ENCODE measurements at regions not wholly inside any gene's neighbourhood (a gene's known extent, or its start where the extent isn't known, plus 50 kb on each side); places are given as distances from the start of the nearest gene placed in this dataset.
"Not testable (repeated sequence)": the region's sequence is repeated elsewhere in the genome, so short reads cannot be mapped to it uniquely, and the experiment has no call there.

DNA sequence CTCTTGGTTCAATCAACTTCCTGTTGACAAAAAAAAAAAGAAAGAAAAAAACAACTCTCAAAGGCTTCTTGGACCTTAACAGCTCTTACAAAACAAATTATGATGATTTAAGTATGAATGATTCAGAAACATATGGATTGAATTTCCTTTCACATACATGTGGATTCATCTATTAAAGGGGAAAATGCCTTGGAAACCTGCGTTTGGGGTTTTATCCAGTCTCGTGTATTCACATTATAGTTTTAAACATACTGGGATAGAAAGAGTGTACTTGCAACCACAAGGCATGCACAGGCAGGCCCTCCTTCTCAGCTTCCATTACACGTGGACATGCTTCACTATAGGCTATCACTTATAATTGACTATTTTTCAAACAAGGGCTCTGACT lies 286.7 kb downstream of the INHBA start:
- no peak for DNase-seq

DNA sequence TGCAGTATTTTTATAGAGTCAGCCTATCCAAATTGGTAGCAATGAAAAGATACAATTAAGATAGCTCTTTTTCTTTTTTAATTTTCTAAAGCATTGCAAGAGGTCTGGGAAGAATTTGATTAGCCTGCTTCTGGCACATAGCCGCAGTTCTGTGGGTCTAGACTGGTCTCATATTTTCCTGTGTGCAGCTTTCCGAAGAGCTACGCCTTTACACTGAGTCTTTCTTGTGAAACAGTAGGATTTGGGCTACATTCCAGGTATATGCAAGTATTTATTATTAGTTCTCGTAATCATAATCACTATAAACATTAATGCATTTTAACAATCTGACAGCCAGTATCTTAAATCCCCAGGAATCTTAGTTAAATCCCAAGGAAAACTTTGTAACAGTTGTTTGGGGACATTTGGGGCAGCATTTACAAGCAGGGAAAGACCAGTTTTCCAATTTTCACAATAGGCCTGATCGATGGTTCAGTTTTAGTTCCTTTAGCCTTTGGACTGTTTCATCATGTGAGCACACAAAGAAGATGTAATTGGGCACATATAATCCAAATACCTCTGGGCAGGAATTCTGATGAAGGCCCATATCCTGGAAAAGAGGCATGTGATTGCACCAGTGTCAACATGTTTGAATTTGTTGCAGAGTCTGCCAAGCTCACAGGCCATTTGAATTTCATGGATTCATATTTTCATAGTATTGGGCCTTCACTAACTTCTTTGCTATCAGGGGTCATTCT lies 287.3 kb downstream of the INHBA start:
- no peak for DNase-seq

DNA sequence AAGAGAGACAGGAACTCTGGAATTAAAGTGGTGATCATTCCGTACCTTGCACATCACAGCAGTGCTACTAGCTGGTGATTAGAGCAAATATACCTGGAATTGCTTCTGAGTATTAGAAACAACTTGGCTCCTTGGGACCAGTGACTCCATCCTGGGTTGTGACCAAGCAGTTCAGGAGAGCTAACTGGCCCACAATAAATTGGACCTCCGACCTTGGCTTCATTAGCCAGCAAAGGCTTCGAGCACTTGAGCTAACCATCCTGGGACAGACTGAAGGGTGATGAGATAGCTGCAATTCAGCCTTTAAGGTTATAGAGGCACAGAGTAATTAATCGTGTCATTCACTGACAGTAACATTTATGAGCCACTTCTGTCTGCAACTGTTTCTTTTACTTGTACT lies 287.8 kb downstream of the INHBA start:
- no peak for DNase-seq

DNA sequence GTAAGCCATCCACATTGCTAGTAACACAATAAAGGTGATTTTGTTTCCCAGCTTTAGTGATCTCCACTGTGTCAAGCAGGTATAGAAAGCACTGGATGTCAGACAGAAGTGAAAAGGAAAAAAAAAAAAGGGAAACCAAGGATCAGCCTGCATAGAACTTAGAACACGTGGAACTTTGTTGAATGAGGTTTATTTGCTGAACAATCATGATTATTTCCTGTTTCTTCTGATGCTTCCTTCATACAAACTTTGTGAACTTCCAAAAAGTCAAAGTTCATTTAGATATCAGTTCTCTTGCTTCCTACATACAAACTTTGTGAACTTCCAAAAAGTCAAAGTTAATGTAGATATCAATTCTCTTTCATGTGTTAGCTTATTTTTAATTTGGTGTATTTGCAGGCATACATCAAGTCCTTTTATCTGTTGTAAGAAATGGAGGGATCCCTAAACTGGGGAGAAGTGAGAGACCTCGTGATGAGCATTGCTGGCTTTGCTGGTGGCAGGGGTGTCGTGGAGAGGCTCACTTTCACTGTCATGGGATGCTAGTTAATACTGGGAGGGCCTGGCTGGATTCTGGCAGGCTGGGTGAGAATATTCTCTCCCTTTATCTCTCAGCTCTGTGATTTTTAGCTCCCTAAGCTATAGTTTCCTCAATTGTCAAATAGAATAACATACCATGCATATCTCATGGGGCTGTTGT lies 298.4 kb downstream of the INHBA start:
- DNase-seq = no peak

DNA sequence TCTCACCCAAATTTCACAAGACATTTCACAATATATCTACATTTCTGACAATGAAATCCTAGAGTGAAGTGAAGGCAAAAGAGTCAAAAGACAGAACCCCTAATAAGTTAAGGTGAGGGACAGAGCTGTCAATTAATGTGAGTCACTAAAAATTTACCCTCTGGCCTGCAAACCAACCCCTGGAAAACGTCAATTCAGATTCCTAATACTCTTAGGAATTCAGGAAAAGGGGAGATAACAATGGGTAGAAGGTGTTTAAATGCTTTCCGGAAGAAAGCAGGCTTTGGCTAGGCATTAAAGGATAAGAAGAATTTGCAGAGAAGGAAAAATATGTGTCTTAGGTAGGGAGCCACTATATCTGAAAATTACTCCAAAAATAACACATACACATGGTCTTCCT lies 299.6 kb downstream of the INHBA start:
- DNase-seq = no peak

DNA sequence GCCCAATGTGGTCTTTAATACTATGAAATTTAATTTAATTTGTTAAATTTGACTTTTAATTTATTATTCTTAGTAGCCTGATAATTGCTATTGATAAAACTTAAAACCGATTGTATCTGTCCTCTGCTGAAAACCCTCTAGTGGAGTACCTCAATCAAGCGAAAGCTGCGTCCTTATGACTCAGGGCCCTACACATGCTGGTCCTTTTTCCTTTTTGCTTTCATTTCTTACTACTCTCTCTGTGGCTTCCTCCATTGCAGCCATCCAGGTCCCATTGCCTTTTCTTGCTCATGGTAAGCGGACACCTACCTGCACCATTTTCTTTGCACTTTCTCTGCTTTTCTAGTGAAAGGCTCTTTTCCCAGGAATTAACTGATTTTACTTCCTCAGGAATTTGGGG lies 301.1 kb downstream of the INHBA start:
- DNase-seq = no peak

DNA sequence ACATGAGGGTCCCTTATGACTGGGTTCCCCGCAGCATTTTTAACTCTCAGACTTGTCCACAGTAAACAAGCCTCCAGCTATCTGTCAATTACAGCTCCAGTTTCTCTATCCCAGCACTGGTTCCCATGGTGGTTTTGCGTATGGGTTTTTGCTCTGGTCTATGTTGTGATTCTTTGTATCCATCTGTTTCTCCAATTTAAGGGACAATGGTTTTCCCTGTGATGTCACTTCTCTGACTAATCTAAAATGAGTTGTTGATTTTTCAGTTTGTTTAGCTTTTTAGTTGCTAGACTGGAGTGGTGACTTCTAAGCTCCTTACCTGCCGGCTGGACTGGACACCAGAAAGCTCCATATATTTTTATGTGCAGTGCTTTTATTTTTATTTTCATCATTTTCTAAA lies 303.7 kb downstream of the INHBA start:
- no peak for DNase-seq

DNA sequence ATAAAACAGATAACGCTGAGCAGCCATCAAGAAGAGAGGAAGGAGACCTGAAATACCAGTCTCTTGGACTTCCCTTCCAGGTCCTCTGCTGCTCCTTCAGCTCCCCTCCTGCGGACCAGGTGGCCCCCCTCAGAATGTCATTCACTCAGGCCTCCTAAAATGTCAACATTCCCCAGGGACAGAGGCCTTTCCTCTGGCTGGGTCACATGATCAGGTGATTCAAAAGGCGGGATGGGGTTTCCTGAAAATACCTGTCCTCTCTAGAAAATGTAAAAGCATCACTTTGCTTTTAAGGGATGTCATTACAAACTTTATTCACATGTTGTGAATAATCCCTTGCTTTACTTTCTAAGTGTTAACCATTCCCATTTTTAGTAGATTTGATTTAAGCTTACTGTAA lies 311.1 kb downstream of the INHBA start:
- DNase-seq = no peak

DNA sequence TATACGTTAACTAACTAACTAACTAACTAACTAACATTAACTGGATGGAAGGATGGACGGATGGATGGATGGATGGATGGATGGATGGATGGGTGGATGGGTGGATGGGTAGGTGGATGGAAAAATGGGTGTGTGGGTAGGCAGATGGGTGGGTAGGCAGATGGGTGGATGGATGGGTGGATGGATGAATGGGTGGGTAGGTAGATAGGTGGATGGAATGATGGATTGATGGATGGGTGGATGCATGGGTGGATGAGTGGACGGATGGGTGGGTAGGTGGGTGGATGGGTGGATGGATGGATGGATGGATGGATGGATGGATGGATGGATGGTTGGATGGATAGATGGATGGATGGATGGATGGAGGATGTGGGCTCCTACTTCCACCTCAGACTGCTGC lies 314.0 kb downstream of the INHBA start:
- not testable (repeated sequence) for DNase-seq

DNA sequence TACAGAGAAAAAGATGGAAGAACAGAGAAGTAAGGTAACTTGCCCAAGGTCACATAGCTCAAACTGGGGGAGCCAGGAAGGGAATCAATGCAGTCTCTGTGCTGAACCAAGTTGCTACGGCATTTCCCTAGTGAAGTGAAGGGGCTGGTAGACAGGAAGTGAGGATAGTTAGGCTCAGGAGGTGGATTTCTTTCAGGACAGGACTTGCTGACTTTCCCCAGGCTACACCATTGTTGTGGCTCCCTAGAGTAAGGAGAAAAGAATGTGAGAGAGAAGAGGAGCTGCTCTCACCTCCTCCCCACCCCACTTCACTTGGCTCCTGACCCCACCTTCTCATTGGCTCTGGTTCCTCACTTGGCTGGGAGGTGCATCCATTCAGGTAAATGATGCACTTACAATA lies 316.9 kb downstream of the INHBA start:
- no peak for DNase-seq

DNA sequence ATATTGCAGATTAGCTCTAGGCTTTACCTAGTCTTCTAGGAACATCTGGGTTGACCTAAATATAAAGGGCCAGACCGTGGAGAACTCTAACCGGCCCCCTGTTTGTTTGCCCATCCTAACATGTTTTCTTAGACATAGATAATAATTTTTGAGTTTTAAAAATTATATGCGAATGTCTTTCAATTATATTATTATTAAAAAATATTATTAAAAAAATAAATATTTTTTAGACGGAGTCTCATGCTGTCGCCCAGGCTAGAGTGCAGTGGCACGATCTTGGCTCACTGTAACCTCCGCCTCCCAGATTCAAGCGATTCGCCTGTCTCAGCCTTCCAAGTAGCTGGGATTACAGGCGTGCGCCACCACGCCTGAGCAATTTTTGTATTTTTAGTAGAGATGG lies 318.5 kb downstream of the INHBA start:
- no peak for DNase-seq

DNA sequence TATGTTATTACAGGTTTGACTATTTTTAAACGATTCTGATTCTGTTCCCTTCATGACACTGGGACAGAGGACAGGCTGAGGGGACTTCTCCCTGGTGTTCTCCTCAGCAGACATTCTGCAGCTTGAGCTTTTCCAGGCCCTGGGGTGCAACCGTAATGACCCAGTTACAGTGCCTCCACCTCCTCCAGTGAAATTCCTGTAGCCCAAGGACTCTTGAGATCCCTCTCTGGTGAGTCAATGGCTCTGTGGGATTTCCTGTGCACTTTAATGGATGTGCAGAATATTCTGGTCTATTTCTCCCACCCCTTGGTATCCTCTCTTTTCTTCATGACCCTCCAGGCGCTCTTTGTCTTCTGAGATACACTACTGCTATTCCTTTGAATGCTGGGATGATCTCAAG lies 319.3 kb downstream of the INHBA start:
- no peak for DNase-seq

DNA sequence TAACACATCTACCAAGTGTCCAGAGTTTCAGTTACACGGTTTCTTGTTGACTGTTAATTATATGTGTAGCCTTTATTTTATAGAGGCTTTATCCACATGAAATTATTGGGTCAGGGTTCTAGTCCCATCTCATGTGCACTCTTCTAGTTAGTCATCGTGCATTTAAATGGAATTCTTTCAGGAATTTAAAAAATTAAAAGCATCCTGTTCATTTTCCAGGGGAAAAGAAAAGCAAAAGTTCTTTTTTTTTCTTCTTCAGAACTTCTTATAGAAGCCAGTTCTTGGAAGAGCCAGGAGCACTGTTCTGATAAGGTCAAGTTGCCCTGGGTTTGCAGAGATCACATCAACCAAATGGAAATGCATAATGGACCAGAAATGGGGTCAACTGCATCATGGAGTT lies 324.7 kb downstream of the INHBA start:
- no peak for DNase-seq

DNA sequence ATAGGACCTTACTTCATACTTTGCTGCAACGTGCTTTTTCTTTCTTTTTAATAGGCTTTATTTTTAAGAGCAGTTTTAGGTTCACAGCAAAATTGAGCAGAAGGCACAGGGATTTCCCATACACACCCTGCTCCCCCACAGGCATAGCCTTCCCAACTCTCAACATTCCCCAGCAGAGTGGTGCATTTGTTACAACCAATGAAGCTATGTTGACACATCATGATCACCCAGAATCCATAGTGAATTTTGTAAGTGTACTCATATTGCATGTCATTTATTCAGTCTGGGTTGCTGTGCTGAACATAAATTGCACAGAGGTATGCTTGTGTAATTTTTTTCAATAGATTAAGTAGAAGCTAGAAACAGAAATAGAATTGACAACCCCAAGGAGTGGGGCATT lies 327.3 kb downstream of the INHBA start:
- no peak for DNase-seq

DNA sequence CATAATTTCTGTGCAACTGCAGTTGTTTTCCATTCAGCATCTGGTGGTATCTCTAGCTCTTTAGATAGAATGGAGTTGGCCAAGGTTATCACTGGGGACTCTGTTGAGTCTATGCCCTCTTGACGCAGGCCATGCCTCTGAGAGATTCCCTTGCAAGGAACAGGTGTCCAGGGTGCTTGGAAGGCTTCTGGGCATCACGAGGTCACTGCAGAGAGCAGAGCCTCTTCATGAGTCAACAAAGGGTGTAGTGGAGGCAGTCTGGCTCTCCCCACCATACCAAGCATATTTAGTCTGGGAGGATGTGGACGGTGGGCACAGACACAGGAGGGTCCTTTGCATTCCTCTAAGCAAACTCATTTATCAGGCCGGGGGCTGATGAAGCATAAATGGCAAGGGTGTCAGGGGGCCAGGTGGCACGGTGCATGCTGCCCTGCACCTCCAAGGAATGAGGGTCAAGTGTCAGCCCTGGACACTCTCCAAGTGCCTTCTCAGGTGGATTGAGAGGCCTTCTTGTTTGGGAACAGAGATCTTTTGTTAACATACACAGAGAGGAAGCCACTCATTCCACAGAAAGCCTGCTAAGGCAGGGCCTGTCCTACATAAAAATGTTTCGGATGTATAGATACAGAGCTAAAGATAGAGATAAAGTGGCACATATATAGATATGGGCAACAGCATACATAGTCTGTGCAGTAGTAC lies 328.6 kb downstream of the INHBA start:
- no peak for DNase-seq

DNA sequence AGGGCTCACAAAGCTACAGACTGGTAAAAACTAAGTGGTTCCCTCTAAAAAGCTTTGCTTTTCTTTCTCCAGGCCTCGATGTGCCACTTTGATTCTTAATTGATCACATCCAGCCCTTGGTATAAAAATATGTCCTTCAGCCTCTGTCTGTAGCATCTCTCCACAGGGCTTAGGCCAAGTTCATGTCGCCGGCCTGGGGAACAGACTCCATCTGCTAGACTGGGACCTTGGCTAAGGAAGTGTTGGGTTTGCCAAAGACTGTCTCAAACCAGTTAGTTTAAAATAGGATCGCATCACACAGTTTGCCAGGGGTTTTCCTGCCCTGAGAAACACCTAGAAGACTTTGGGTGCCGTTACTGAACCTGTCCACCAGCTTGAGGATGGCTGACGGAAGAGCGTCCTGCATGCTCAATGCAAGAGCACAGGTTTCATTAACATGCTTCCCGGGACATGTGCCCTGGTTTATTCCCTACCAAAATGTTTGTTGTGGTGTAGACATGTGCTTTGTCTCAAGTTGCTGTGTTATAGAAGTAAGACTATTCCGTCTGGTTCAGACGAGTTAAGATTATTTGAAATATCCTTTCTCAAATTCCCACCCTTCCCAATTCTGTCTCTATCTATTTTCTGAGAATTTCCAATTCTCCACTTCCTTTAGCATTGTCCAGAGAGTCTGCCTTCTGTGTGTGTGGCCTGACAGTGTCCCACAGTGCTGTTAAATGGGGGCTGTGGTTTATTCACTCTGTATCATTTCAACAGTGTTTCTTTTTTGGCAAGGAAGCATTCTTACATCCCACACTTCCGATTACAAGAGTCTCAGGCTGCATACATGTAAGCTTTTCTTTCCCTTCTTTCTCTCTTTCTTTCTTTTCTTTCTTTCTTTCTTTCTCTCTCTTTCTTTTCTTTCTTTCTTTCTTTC lies 334.7 kb downstream of the INHBA start:
- no peak for DNase-seq

DNA sequence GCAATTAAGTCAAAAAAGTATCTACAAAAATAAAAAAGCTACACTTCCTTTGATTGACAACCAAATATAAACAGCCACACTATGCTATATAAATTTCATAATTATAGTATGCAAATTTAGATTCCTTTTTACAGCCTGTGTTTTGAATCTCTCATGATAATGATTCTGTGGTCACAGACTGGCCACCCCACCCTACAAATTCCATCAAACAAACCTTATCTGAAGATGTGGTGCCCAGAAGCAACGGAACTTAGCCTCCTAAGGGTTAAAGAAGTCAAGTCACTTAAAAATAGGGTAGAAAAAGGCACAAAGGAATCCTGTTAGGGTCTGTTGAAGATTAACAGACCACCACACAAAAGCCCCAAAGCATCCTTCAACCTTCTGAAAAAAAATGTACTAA lies 351.8 kb downstream of the INHBA start:
- DNase-seq = no peak

DNA sequence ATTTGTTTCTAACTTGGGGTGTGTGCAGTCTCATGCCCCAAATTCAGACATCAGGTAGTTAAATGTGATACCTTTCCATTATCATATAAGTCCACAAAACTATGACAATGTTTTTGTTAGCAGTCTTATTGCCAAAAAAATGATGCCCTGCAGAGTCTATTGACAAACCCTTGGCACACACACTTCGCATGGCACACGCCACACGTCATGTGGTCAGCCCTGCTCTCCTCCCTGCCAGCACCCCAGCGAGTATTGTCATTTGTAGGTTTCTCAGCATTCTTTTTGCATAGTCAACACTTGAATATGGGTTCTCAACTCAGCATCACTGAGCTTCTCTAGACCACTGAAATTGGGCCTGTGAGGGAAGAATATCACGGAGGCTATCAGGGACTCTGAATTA lies 356.0 kb downstream of the INHBA start:
- DNase-seq = no peak

DNA sequence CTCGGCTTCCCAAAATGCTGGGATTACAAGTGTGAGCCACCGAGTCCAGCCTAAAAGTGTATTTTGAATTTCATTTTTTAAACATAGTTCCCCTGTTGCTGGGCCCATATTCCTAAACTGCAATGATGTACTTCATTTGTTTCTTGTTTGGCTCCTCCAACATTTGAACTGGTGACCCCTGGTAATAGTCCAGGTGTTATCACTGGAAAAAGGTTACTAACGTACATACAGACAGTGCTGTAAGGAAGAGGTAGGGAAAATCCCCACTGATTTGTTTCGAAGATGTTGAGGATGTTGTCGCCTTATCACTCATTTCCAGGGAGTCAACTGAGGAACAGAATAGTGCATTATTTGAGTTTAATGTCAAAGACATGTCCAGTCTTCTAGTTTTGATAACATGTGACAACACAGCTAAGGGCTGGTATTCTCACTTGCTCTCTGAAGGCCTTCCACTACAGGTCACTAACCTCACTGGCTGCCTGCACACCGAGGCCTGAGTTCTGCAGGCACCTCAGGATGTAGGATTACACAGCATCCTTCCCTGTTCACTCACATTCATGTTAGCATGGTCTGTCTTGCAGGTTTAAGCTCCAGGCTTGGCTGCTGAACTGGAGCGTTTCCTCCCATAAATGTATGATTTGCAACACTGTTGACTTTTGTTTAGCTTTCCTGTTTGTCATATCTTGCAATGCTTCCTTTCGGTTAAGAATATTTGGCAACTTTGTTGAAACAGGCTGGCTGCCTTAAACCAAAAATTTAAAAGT lies 362.8 kb downstream of the INHBA start:
- no peak for DNase-seq

DNA sequence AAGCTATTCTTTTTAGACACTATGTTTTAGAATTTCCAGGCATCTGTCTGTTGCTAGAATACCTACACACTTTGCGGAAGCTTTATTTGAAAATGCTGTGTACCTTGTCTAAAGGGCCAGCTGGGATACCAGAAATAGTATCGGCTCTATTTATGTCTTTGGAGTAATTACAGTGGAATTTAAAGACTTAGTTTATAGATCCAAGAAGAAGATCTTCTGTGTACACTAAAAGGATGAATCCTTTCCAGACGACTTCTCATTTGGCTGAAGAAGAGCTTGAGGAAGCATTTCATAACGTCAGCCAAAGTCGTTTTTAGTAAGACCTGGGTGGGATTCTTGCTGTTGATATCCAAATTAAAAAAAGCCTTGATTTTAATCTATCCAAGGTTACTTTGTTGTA lies 365.9 kb downstream of the INHBA start:
- DNase-seq = no peak

DNA sequence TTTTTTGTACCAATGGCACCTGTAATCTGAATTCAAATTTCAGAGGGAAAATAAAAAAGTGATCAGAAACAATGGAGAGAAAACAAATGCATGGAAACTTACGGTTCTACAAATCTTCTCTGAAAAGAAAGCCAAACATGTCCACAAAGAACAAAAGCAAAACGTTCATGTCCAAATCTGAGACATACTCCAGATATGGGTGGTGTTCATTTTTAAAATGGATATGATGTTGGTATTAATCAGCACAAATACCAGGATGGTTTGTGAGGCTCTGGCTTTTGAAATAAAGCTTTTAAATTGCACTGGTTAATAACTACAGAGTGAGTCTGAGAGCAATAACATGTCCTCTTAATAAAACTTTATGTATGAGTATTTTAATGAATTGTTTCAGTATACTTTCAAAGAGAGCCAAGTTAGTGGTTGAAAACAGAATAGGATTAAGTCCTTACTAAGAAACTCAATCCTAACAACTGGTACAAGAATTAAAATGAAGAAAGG lies 366.4 kb downstream of the INHBA start:
- DNase-seq = no peak
